ENCODE measurements at regions not wholly inside any gene's neighbourhood (a gene's known extent, or its start where the extent isn't known, plus 50 kb on each side); places are given as distances from the start of the nearest gene placed in this dataset.

GRCh38 chr11:71109586-71109985 lies 142.8 kb downstream of the SHANK2 start:
- TF ChIP-seq CTCF (IDR thresholded peaks at IDR 0.05) (no peak), POLR2A (IDR thresholded peaks at IDR 0.05) (no peak)

Data from adrenal gland (tissue), 5 donors.